ENCODE measurements at regions not wholly inside any gene's neighbourhood (a gene's known extent, or its start where the extent isn't known, plus 50 kb on each side); places are given as distances from the start of the nearest gene placed in this dataset.

DNA sequence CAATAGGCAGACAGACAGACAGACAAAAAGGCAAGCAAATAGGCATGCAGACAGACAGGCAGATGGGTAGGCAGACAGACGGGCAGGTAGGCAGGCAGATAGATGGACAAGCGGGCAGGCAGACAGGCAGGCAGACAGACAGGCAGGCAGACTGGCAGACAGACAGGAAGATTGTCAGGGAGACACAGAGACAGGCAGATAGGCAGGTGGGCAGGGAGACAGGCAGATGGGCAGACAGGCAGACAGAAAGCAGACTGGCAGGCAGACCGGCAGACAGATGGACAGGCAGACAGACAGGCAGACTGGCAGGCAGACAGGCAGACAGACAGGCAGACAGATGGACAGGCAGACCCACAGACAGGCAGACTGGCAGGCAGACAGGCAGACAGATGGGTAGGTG lies 70.3 kb upstream of the MYL10 start:
- no peaks in the 10 kb centered on the region for H3K4me1 Mint-ChIP-seq
- H3K27ac Mint-ChIP-seq: no peak overlapping the region
- ATAC-seq (replicated peaks): no peak
- no peaks in the 10 kb centered on the region for H3K9me3 Mint-ChIP-seq
- no peak overlapping the region for H3K4me3 Mint-ChIP-seq
- no peaks in the 10 kb centered on the region for H3K36me3 Mint-ChIP-seq (ENCODE audit: low read depth)
- H3K27me3 Mint-ChIP-seq: peaks cover 4% of the 10 kb centered on the region

DNA sequence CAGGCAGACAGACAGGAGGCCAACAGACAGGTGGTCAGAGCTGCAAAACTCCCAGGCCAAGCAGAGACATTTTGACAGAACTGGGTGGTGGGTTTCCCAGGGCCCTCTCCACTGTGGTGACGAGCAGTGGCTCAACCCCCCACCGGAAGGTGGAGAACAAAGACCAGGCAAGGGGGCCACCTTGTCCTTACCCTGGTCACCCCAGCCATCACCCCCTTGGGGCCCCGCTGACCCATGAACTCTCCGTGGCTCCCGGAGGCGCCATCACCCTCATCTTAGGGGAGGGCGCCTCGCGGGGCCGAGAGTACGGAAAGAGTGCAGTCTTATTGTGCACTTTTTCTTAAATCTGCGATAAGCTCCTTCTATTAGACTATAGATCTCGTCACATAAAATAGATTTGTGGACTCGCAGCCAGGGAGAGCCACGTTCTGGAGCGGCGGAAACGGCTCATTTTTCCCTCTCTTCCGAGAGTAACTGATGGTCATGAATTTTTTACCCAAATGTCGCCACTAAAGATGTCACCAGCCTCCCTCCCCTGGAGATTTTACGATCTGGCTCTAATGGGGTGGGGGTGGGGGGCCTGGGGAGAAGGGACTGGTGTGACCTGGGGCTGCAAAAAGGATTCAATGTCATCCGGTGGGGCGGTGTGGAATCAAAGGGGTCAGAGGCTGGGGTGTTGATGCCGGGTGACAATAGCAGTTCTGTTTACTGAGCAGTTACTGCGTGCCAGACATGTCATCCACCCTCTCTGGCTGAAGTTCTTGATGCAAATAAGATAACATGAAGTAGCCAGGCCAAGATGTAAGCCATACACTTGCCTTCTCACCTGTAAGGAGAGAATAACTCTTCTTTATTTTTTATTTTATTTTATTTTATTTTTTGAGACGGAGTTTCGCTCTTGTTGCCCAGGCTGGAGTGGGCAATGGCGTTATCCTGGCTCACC lies 71.1 kb upstream of the MYL10 start:
- no peaks in the 10 kb centered on the region for H3K36me3 Mint-ChIP-seq (ENCODE audit: low read depth)
- no peaks in the 10 kb centered on the region for H3K4me1 Mint-ChIP-seq
- no peaks in the 10 kb centered on the region for H3K9me3 Mint-ChIP-seq
- H3K27ac Mint-ChIP-seq: no peak overlapping the region
- H3K4me3 Mint-ChIP-seq: no peak overlapping the region
- ATAC-seq (replicated peaks): no peak
- H3K27me3 Mint-ChIP-seq: peaks cover 4% of the 10 kb centered on the region

DNA sequence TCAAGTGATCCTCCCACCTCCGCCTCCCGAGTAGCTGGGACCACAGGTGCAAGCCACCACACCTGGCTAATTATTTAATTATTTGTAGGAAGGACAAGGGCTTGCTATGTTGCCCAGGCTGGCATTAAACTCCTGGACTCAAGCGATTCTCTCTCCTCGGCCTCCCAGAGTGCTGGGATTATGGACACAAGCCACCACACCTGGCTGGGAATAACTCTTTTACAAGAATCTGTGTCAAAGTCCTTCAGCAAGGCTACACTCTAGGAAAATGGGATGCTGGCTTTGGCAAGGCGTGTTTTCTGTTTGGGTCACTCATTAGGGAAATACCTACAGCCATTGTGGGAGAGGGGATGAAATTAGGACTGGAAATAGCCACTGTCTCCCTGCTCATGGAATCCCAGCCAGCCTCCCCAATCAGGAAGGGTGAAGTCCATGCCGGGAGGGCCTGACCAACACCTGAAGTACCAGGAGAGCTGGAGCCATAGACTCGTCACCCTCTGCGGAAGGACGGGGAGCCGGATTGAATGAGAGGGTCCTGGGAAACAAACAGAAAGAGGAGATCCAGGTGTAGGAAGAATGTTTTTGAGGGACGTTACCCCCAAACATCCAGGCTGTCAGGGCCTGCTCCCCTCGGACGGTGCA lies 72.2 kb upstream of the MYL10 start:
- Mint-ChIP-seq H3K27me3 (peaks cover 4% of the 10 kb centered on the region), H3K27ac (no peak overlapping the region), H3K4me3 (no peak overlapping the region), H3K4me1 (no peaks in the 10 kb centered on the region), H3K36me3 (ENCODE audit: low read depth) (no peaks in the 10 kb centered on the region), H3K9me3 (no peaks in the 10 kb centered on the region)
- no peak for ATAC-seq (replicated peaks)

DNA sequence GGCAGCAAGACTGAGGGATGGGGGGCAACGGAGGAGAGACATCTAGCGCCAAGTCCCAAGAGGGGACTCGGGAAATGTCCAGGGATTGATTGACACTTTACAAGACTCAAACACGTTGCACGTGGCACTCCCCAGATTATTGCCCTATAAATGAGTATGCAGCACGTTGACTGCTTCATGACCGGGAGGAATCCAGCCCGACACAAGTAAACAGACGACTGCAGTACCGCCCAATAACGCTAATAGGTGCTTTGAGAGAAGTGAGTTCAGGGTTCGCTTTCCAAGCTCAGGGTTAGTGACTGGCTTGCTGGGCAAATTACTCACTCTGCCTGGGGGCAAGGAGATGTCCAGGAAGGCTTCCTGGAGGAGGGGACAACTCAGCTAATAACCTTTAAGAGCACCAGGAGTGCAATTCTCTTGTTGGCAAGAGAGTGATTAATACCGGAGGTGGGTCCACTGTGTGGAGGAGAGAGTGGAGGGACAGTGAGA lies 73.3 kb upstream of the MYL10 start:
- no peak overlapping the region for H3K27ac Mint-ChIP-seq
- H3K27me3 Mint-ChIP-seq: peaks cover 4% of the 10 kb centered on the region
- H3K4me1 Mint-ChIP-seq: no peaks in the 10 kb centered on the region
- H3K4me3 Mint-ChIP-seq: no peak overlapping the region
- ATAC-seq (replicated peaks): no peak
- no peaks in the 10 kb centered on the region for H3K36me3 Mint-ChIP-seq (ENCODE audit: low read depth)
- H3K9me3 Mint-ChIP-seq: no peaks in the 10 kb centered on the region

DNA sequence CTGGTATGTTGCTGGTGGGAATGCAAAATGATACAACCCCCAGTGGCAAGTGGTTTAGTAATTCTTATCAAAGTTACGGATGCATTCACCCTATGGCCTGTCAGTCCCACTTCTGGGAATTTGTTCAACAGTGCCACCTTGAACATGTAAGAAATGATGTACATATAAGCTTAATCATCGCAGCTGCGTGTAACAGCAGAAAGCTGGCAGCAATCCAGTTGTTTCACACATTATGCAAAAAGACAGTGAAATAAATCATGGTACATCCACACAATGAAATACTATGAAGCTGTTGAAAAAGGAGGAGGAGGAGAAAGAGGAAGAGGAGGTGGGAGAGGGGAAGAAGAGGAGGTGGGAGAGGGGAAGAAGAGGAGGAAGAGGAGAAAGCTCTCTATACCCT lies 76.2 kb upstream of the MYL10 start:
- Mint-ChIP-seq H3K27me3 (no peaks in the 10 kb centered on the region), H3K4me3 (no peak overlapping the region), H3K36me3 (ENCODE audit: low read depth) (no peaks in the 10 kb centered on the region), H3K9me3 (no peaks in the 10 kb centered on the region), H3K27ac (no peak overlapping the region), H3K4me1 (no peaks in the 10 kb centered on the region)
- no peak for ATAC-seq (replicated peaks)

DNA sequence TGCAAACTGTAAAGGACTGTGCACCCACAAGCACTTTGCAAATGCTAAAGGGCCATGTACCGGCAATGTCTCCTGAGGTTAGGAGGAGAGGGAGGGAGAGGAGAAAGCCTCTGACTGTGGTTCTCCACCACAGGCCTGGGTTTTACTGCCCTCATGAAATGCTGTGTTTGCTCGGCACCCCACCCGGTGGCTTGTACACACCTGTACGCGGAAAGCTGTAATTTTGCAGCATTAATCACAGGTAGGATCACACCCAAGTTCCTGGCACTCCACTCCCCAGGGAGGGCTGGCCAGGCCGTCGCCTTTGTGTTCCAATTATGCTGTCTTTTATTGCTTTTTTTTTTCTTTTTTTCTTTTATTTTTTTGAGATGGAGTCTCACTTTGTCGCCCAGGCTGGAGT lies 78.5 kb upstream of the MYL10 start:
- ATAC-seq (replicated peaks): no peak
- no peaks in the 10 kb centered on the region for H3K36me3 Mint-ChIP-seq (ENCODE audit: low read depth)

DNA sequence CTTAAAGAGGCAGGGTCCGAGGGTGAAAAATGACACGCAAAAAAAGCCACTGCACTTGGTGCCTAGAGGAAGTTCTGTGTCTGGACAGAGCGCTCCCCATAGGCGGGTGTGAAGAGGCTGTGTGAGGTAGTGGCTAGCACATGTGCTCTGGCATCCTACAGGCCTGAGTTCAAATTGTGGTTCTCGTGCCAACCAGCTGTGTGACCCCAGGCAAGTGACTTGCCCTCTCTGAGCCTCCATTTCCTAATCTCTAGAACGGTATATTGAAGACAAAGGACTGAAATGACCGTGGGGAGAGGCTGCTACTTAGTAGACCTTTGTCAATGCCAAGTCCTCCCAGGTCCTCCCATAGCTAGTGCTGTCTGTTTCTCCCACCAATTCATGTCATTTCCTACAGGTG lies 79.1 kb upstream of the MYL10 start:
- no peak for ATAC-seq (replicated peaks)
- Mint-ChIP-seq H3K36me3 (ENCODE audit: low read depth) (no peaks in the 10 kb centered on the region), H3K4me1 (no peaks in the 10 kb centered on the region), H3K9me3 (no peaks in the 10 kb centered on the region), H3K27me3 (no peaks in the 10 kb centered on the region), H3K4me3 (no peak overlapping the region), H3K27ac (no peak overlapping the region)

More for the DNA sequence above, 78.5 kb upstream of the MYL10 start:
- H3K27ac Mint-ChIP-seq: no peak overlapping the region
- no peaks in the 10 kb centered on the region for H3K9me3 Mint-ChIP-seq
- H3K4me3 Mint-ChIP-seq: no peak overlapping the region
- H3K4me1 Mint-ChIP-seq: no peaks in the 10 kb centered on the region
- H3K27me3 Mint-ChIP-seq: no peaks in the 10 kb centered on the region

DNA sequence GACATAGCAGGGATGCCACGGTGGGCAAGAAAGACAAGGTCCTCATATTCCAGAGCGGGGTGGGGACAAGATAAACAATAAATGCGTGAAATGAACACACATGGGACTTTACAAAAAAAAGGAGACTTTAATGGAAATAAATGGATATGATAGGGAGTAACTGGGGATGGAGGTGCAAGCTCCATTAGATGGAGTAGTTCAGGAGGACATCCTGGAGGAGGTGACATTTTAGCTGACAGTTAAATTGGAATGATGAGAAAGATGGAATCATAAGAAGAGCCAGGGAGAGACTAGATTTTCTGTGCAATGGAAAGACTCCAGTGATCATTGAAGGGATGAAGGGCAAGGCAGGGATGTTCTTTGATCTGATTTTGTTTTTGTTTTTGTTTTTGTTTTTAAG lies 83.6 kb upstream of the MYL10 start:
- Mint-ChIP-seq H3K4me1 (no peaks in the 10 kb centered on the region), H3K36me3 (ENCODE audit: low read depth) (no peaks in the 10 kb centered on the region), H3K27me3 (no peaks in the 10 kb centered on the region), H3K4me3 (no peak overlapping the region), H3K27ac (no peak overlapping the region), H3K9me3 (no peaks in the 10 kb centered on the region)
- ATAC-seq (replicated peaks): no peak

DNA sequence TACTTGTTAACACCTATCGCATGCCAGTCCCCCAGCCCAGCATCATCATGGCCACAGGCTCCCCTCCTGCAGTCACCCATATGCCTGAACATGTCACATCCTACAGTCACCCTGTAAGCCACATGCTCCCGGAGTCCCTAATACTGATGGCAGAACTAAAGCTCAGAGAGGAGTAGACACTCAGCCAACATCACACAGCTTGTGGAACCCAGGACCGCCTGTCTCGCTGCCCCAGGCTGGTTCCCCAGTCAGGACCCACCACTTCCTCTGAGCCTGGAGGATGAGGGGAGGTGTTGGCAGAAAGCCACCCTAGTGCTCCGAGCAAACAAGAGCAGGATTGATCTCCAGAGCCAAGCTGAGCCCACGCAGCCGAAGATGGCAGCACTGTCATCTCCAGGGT lies 85.0 kb upstream of the MYL10 start:
- Mint-ChIP-seq H3K27ac (no peak overlapping the region), H3K4me3 (no peak overlapping the region), H3K36me3 (ENCODE audit: low read depth) (no peaks in the 10 kb centered on the region), H3K9me3 (no peaks in the 10 kb centered on the region), H3K4me1 (no peaks in the 10 kb centered on the region), H3K27me3 (peaks cover 3% of the 10 kb centered on the region)
- no peak for ATAC-seq (replicated peaks)

DNA sequence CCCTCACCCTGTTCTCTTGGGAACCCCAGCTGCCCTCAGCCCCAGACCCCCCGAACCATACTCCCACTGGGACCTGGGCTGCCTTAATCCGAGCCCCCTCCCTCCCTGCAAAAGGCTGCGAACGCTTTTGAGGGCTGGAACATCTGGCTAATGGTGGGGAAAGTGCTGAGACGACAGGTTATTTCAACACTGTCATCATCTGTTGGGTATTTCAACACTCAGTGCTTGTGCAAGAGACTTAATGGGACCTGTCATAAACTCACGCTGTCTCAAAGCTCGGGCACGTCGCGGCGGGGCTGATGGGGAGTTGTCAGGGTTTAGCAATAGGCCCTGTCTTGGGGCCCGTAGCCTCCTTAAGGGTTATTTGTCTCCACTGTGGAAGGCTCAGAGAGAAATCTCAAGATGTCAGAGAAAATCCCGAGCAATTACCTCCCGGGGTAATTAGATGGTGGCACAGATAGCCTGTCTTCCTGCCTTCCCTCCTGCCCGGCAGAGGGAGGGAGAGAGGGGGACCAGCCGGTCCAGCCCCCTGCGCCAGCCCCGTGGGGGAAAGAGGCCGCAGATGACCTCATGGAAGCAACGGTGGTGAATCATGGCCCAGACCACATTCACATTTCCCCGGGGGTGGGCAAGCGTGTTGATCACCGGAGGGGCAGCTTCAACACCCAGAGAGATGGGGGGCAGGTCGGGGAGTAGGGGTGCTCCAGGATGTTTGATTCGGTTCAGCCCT lies 88.7 kb upstream of the MYL10 start:
- ATAC-seq (replicated peaks): no peak
- peaks cover 3% of the 10 kb centered on the region for H3K27me3 Mint-ChIP-seq
- H3K27ac Mint-ChIP-seq: no peak overlapping the region
- no peaks in the 10 kb centered on the region for H3K4me1 Mint-ChIP-seq
- H3K4me3 Mint-ChIP-seq: no peak overlapping the region
- H3K9me3 Mint-ChIP-seq: no peaks in the 10 kb centered on the region
- H3K36me3 Mint-ChIP-seq (ENCODE audit: low read depth): no peaks in the 10 kb centered on the region

DNA sequence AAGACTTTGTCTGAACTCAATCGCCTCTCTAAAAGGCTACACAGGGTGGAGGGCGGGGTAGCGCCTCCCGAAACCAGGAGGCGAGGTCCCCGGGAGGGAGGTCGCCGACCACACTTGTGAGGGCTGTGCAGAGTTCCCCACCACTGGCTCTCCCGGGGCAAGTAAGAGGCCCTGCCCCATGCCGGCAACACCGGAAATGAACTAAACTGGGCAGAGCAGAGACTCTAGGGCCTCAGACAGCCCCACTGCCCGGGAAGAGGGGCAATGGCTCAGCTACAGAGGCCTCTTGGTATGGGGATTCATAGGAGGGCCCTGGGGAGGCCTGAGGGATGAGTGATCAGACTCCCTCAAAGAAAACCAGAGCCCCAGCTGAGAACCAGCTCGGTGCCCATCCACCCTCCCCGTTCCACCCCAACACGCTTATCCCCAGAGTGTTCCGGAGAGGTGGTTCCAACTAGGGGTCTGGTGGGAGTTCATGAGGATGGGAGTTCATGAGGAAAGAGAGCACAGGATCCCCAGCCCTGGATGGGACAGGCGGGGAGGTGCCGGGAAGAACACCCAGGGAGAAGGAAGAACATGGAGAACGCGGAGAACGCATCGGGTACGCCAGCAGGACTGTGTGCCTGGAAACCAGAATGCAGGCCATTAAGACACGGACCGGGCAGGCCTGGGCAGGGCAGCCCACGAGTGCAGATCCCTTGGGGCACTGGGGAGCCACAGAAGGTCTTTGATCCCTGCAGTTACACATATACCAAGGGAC lies 89.4 kb upstream of the MYL10 start:
- no peaks in the 10 kb centered on the region for H3K36me3 Mint-ChIP-seq (ENCODE audit: low read depth)
- H3K4me1 Mint-ChIP-seq: no peaks in the 10 kb centered on the region
- no peaks in the 10 kb centered on the region for H3K9me3 Mint-ChIP-seq
- H3K27ac Mint-ChIP-seq: no peak overlapping the region
- ATAC-seq (replicated peaks): no peak
- H3K27me3 Mint-ChIP-seq: peaks cover 3% of the 10 kb centered on the region
- no peak overlapping the region for H3K4me3 Mint-ChIP-seq

DNA sequence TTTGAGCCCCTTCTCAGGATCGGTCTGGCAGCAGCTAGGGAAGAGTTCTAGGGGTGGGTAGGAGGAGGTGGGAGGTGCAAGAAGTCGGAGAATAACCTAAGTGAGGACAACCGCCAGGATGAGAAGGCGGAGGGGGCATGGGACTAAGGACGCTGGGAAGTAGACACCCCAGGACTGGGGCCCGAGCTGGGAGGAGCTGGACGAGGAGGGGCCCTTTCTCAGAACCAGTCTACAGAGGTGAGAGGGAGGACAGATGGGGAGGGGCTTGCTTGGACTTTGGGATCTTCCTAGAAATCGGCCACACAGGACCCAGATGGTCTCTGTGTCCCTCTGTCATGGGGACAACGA lies 90.0 kb upstream of the MYL10 start:
- no peak overlapping the region for H3K27ac Mint-ChIP-seq
- H3K4me3 Mint-ChIP-seq: no peak overlapping the region
- no peaks in the 10 kb centered on the region for H3K4me1 Mint-ChIP-seq
- H3K27me3 Mint-ChIP-seq: peaks cover 3% of the 10 kb centered on the region
- ATAC-seq (replicated peaks): no peak
- peaks cover 3% of the 10 kb centered on the region for H3K9me3 Mint-ChIP-seq
- no peaks in the 10 kb centered on the region for H3K36me3 Mint-ChIP-seq (ENCODE audit: low read depth)

DNA sequence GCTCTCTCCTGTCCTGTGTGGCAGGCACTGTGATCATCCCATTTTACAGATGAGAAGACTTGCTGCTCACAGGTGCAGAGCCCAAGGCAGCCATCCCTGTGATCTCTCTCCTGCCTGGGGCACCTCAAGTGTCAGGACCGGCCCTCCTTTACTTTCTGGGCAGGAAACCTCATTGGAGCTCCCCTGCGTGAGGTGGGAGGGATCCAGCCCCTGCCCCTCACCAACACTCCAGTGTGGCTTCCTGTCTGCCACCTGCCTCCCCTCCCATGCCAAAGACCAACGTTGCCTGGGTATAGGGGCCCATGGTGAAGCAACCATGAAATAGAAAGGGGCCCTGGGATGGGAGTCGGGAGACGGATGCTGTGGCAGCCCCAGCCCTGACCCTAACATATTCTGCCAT lies 91.2 kb upstream of the MYL10 start:
- ATAC-seq (replicated peaks): no peak
- Mint-ChIP-seq H3K27me3 (peaks cover 3% of the 10 kb centered on the region), H3K9me3 (peaks cover 3% of the 10 kb centered on the region), H3K4me1 (no peaks in the 10 kb centered on the region), H3K4me3 (no peak overlapping the region), H3K36me3 (ENCODE audit: low read depth) (no peaks in the 10 kb centered on the region), H3K27ac (no peak overlapping the region)

DNA sequence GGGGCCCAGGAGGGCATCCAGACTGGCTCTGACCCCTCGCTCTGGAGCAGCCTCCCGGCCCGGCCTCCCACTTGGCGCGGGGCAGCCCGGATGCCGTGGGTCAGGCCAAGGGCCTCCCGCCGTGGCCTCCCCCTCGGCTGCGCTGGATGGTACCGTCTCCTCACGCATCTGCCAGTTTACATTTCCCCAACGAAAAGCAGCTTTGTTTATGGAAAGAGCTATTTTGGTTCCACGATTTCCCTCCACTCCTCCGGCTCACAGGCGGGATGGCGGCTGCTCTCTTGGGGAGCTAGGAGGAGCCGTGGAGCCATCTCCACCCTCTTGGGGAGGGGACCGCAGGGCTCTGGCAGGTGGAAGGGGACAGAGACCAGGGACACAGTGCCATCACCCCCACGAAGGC lies 93.2 kb upstream of the MYL10 start:
- Mint-ChIP-seq H3K4me1 (no peaks in the 10 kb centered on the region), H3K27me3 (peaks cover 6% of the 10 kb centered on the region), H3K9me3 (peaks cover 3% of the 10 kb centered on the region), H3K27ac (no peak overlapping the region), H3K4me3 (no peak overlapping the region), H3K36me3 (ENCODE audit: low read depth) (no peaks in the 10 kb centered on the region)
- ATAC-seq (replicated peaks): no peak
